SHP77 treated with DMSO at 0.1 percent for 48 hours (cell line): ENCODE measurements at regions not wholly inside any gene's neighbourhood (a gene's known extent, or its start where the extent isn't known, plus 50 kb on each side); places are given as distances from the start of the nearest gene placed in this dataset.
A peak's percentile ranks its signal among the peaks of the same experiment; 100 is the strongest.

Source experiments
- DNase-seq: peaks from one replicate; lab custom pipeline; 2025; lab: John Stamatoyannopoulos, UW

DNA sequence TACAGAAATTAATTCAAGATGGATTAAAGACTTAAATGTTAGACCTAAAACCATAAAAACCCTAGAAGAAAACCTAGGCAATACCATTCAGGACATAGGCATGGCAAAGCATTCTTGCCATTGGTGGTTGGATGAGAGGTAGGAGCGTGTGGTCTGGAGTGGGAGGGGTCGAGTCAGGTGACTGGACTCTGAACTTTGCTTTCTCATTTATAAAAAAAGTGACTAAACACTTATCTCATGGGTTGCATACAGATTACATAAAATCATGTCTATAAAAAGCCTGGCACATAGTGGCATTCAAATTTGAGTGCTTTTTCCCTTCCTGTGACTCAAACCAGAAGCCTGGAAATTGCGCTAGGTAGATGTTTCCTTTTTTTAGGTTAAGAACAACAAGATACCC, 159.7 kb upstream of the SHISA6 start:
- DNase-seq = no peak

GRCh38 chr17:11077673-11078072, 163.3 kb upstream of the SHISA6 start:
- no peak for DNase-seq

DNA sequence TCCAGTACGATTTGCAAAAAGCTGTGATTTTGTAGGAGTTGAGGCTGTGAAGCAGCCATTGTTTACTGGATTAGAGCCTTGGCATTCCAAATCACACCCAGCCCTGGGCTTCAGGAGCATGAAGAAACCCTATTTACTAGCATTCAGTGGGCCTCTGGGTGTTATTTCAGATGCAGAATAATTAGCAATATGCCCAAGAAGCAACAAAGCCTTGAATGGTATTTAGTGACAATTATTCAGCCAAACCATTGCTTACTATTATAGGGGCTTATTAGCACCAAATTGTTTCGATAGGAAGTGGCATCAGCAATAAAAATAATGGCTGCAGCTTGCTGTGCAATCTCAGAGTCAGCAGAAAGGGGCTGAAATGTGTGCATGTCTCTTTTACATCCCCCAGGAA, 166.6 kb upstream of the SHISA6 start:
- DNase-seq = no peak

- no peak for DNase-seq
Observed at GRCh38 chr17:11056926-11057325, 184.1 kb upstream of the SHISA6 start.

- DNase-seq = no peak
Observed at GRCh38 chr17:11053846-11054245, 187.2 kb upstream of the SHISA6 start.

DNA sequence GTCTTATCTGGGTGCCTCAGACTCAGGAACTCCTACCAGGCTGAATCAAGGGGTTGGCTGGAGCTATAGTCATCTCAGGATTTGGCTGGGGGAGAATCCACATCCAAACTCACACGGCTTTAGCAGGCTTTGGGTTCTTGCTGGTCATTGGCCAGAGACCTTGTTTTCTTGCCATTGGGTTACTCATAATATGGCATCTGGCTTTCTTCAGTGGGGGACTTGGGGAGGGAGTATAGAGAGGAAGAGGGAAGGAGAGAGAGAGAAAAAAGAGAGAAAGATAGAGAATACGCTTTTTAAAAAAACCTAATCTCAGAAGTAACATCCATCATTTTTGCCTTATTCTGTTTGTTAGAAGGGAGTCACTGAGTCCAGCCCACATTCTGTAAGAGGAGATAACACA, 191.5 kb upstream of the SHISA6 start:
- no peak for DNase-seq

DNA sequence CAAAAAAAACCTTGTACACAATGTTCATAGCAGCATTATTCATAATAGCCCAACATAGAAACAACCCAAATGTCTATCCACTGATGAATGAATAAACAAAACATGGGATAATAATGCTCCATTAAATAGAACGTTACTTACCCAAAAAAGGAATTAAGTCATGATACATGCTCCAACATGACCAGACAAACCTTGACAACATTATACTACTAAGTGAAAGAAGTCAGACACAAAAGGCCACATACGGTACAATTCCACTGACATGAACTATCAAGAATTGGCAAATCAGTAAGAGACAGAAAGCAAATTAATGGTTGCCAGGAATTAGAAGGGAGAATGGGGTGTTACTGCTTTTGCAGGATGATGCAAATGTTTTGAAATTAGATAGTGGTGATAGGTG, 193.8 kb upstream of the SHISA6 start:
- DNase-seq = no peak

- DNase-seq = no peak
Observed at GRCh38 chr17:11039342-11039741, 201.5 kb upstream of the PIRT start.

DNA sequence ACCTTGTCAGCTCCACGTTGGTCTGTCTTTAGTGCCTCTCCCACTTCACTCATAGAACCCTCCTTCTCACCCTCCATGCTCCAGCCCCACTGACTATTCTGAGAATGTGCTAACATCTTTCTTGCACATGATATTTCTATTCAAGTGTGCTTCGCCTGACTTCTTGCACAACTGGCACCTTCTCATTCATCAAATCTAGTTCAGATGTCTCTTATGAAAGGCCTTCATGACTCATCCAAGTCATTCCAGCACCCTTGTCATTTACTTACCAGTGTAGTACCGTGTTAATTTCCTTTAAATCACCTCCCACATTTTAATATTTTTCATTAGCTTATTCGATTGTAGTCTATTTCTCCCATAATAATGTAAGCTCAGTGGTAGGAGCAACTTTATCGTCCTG, 197.8 kb upstream of the PIRT start:
- DNase-seq = no peak

- no peak for DNase-seq
Observed at GRCh38 chr17:11031787-11032186, 193.9 kb upstream of the PIRT start.

GRCh38 chr17:11029791-11030190, 191.9 kb upstream of the PIRT start:
- no peak for DNase-seq

DNA sequence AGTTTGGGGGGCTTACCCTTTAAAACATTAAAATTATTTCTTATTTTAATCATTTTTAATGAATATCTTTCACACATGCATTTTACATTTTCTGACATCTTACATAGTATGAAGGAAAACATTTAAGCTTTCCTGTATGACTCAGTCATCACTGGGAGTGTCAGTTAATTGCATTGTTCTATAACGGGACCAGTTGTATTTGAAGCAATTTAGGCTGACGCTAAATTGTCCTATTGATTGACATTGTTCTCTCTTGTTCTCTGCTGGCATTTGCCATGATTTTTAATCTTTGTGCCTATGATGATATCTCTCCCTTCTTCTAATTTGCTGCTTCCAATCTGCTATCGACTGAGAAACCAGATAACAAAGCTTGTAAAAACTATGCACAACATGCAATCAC, 190.5 kb upstream of the PIRT start:
- DNase-seq = no peak

DNA sequence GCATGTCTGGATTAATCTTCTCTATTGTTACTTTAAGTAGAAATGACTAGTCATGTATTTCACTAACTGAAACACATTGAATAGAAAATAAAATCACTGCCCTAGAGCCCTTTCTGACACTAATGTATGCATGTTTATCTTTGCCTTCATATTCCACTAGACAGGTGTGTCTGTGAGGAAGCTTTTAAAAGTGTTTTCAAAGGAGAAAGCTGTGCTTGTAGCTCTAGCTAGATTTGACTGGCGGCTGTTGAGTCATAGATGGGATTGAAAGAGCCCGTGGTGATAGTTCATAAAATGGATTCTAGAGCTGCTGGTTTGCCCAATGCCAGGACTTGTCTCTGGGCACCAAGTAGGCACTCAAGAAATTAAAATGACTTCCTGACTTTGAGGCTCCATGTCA, 189.0 kb upstream of the PIRT start:
- DNase-seq = no peak

DNA sequence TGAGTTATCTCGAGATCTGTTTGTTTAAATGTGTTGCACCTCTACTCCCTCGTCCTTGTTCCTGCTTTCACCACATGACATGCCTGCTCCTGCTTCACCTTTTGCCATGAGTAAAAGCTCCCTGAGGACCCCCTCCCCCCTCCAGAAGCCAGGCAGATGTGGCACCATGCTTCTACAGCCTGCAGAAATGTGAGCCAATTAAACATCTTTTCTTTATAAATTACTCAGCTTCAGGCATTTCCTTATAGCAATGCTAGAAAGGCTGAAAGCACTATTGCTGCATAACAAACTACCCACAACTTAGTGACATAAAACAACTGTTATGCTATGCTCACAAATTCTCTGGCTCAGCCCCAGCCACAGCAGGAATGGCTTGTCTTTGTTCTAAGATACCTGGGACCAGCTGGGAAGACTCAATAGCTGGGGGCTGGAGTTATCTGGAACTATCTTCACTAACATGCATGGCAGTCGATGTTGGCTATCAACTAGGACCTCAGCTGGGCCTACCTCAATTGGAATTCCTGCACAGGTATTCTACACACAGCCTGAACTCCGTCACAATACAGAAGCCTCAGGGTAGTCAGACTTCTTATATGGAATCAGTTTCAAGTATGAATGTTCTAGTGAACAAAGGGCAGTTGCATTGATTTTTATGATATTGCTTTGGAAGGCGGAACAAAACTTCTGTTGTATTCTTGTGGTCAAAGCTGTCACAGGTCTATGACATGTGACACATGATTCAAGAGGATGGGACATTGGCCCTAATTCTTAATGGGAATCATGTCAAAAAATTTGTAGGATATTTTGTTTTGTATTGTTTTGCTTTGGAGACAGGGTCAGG, 186.0 kb upstream of the PIRT start:
- no peak for DNase-seq

- peak; percentile 43 for DNase-seq
Observed at GRCh38 chr17:11006530-11006929, 168.6 kb upstream of the PIRT start.

GRCh38 chr17:11005940-11006339, 168.1 kb upstream of the PIRT start:
- DNase-seq = no peak

GRCh38 chr17:11002417-11002816, 164.5 kb upstream of the PIRT start:
- DNase-seq = no peak

GRCh38 chr17:11001651-11002050, 163.8 kb upstream of the PIRT start:
- no peak for DNase-seq

DNA sequence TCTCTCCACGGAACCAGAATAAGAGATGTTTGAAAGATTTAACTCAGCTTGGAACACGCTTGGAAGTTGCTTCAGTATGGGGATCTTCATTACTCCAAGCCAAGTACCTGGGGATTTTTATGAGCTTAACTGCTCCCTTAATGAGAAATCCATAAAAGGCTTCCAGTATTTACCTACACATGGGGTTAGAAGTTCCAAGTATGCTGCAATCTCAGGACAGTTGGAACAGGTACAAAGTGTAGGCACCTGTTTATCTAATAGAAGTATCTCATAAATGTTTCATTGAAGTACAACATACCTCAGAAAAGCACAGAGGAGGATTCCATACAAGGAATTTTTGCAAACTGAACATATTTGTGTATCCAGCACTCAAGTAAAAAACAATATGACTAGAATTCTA, 161.6 kb upstream of the PIRT start:
- no peak for DNase-seq

GRCh38 chr17:10993126-10993525, 155.2 kb upstream of the PIRT start:
- DNase-seq = no peak

DNA sequence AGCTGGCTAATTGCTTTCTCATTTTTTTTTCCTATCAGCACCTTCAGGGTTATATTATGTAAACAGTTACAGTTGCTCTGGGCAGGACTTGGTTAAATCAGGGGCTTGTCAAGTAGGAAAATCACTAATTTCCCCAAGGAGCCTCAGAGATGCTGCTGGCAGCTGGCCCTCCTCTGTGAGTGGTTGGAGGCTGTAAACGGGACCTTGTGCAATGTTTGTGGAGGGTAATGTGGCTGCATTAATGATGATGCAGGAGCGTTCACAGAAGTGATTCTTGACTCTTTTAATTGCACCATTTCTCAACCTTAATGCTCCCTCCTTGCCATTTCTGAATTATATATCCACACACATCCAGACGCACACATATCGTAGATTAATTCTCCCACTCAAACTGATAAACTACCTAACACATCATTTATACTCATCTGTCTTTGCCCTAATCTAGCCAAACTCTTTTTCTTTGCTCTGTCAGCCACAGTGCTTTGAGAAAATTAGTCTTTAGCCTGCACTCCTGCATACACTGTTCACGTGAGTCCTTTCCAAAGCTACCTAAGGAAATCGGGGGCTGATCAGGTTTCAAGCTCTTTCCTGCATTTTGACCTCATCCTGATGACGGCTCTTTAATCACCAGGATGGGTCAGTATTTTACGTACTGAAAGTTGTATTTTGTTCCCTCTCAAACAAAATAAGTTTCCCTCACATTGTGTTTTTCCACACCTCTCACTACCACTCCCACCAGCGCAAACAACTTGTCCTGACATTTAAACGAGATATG, 154.4 kb upstream of the PIRT start:
- no peak for DNase-seq

DNA sequence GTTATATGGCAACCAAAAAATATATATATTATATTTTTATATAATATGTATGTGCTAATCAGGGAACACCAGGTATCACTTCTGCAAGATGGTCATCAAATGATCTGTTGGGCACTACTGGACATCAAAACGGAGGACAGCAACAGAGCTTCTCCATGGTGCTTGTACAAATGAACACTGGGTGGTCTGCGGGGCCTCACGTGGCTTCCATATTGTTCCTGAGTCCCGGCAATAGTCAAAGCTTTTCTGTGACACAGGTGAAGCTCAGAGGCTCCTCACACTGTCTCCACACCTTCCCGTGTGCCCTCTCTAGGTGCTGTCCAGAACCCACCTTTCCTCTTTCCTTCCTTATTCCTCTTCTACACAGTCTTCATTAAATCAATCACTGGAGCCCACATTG, 149.9 kb upstream of the PIRT start:
- DNase-seq = no peak

- no peak for DNase-seq
Observed at GRCh38 chr17:10984220-10984619, 146.3 kb upstream of the PIRT start.

DNA sequence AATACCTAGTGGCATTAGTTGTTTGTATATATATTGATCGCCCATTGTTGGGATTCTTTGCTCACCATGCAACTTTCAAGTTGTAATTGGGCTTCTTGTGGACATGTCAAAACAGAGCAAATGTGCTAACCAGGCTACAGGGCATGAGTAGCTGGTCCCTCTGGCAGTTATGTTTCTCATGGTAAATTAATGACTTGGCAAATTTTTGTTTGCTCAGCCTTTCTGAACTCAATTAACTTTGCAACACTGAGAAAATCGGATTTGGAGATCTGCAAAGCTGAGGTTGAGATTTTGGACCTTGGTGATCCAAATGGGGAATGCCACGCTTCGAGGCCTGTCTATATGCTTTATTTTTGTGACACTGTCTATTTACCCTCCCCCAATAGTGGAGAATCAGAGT, 138.5 kb upstream of the PIRT start:
- no peak for DNase-seq
